GM23248 (cell line): ENCODE measurements at regions not wholly inside any gene's neighbourhood (a gene's known extent, or its start where the extent isn't known, plus 50 kb on each side); places are given as distances from the start of the nearest gene placed in this dataset.

Experiments used
- EZH2 ChIP-seq: fragments of 200-600 bp; sonication (generic); IDR thresholded peaks from 2 replicates; pipeline ENCODE4 v1.6.1; 2018; ENCODE audit warnings: antibody characterized with exemption, mild to moderate bottlenecking; ENCODE audit not compliant: insufficient read depth, poor library complexity, severe bottlenecking
- EZH2phosphoT487 ChIP-seq: fragments of 200-600 bp; sonication (generic); IDR thresholded peaks from 2 replicates; pipeline ENCODE4 v1.6.1; 2018; ENCODE audit warnings: antibody characterized with exemption, moderate library complexity, mild to moderate bottlenecking, low read depth; ENCODE audit not compliant: insufficient read depth

DNA sequence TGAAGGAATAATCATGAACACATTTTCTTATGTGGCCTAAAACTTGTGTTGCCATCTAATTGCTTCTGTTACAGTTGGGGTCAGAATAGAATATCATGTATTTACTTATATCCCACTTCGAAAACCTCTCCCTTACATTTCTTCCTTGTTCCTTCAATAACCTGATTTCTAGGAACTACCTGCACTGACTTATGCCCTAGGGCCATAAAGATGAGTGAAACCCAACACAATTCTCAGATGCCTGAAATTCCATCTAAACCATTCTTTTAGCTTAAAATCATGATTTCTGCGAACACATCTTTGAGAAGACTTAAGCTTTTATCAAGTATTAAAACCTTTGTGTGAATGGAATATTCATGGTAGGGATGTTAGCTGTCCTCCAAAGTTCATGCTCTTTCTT, 142.7 kb downstream of the SNAPC1 start:
- TF ChIP-seq EZH2phosphoT487 (no peak), EZH2 (no peak)
